GM21367 (cell line): ENCODE measurements at regions not wholly inside any gene's neighbourhood (a gene's known extent, or its start where the extent isn't known, plus 50 kb on each side); places are given as distances from the start of the nearest gene placed in this dataset.

Source experiments
- ATAC-seq: cut with Tn5 transposase; IDR thresholded peaks from one replicate; pipeline ENCODE4 v1.9.1; 2021; ENCODE audit not compliant: unreplicated experiment

GRCh38 chr17:36813957-36814563 is 123.2 kb upstream of the LHX1 start:
- ATAC-seq = no peak

GRCh38 chr17:36814958-36815357 is 122.3 kb upstream of the LHX1 start:
- ATAC-seq = no peak

- ATAC-seq = no peak
Measured at GRCh38 chr17:36816214-36816906, 120.9 kb upstream of the LHX1 start.

GRCh38 chr17:36816907-36817288 is 120.4 kb upstream of the LHX1 start:
- ATAC-seq = no peak

- no peak for ATAC-seq
Measured at GRCh38 chr17:36817483-36818048, 119.7 kb upstream of the LHX1 start.

GRCh38 chr17:36818134-36818825 is 119.0 kb upstream of the LHX1 start:
- ATAC-seq = no peak

- no peak for ATAC-seq
Measured at GRCh38 chr17:36823850-36824677, 113.2 kb upstream of the LHX1 start.

GRCh38 chr17:36824678-36825101 is 112.6 kb upstream of the LHX1 start:
- ATAC-seq = no peak

GRCh38 chr17:36825113-36825512 is 112.2 kb upstream of the LHX1 start:
- ATAC-seq = no peak

GRCh38 chr17:36825521-36825920 is 111.8 kb upstream of the LHX1 start:
- no peak for ATAC-seq

GRCh38 chr17:36825951-36826350 is 111.3 kb upstream of the LHX1 start:
- ATAC-seq = no peak

GRCh38 chr17:36827081-36827480 is 110.2 kb upstream of the LHX1 start:
- no peak for ATAC-seq

GRCh38 chr17:36829676-36830075 is 107.6 kb upstream of the LHX1 start:
- ATAC-seq = no peak

- ATAC-seq = no peak
Measured at GRCh38 chr17:36833279-36833678, 104.0 kb upstream of the LHX1 start.

- ATAC-seq = no peak
Measured at GRCh38 chr17:36835036-36835435, 102.2 kb upstream of the LHX1 start.

GRCh38 chr17:36837195-36837938 is 99.9 kb upstream of the LHX1 start:
- no peak for ATAC-seq

GRCh38 chr17:36837939-36838272 is 99.4 kb upstream of the LHX1 start:
- no peak for ATAC-seq

GRCh38 chr17:36839256-36839655 is 98.0 kb upstream of the LHX1 start:
- no peak for ATAC-seq

- no peak for ATAC-seq
Measured at GRCh38 chr17:36840796-36841195, 96.5 kb upstream of the LHX1 start.

- no peak for ATAC-seq
Measured at GRCh38 chr17:36842231-36842819, 95.0 kb upstream of the LHX1 start.
